AG04449 (cell line): ENCODE measurements at regions not wholly inside any gene's neighbourhood (a gene's known extent, or its start where the extent isn't known, plus 50 kb on each side); places are given as distances from the start of the nearest gene placed in this dataset.

Experiments
- CTCF ChIA-PET: fragments of 350-600 bp; formaldehyde crosslinking; extraction: SDS; loops from one replicate; lab custom pipeline; 2021; ENCODE audit warnings: antibody characterized with exemption; lab: Yijun Ruan, JAX
- POLR2A ChIA-PET: fragments of 400-600, 350-600 bp; formaldehyde crosslinking; extraction: SDS; loops from one replicate; lab custom pipeline; 2020; ENCODE audit warnings: antibody characterized with exemption, inconsistent platforms; lab: Yijun Ruan, JAX
- DNase-seq: peaks from one replicate; pipeline ENCODE4 v3.0.0-alpha.2; 2010; ENCODE audit warnings: low read depth, low spot score
- H3K4me3 ChIP-seq: 2 replicates; pipeline ENCODE4 v1.5.1; 2011; ENCODE audit warnings: low read depth, mild to moderate bottlenecking, control low read depth, low read length
- CTCF ChIP-seq: IDR thresholded peaks from one replicate; pipeline ENCODE4 v1.5.1; 2011; ENCODE audit warnings: mild to moderate bottlenecking, moderate library complexity, low read length, control low read depth, inconsistent platforms; ENCODE audit not compliant: insufficient read depth; ENCODE audit errors: missing control alignments

DNA sequence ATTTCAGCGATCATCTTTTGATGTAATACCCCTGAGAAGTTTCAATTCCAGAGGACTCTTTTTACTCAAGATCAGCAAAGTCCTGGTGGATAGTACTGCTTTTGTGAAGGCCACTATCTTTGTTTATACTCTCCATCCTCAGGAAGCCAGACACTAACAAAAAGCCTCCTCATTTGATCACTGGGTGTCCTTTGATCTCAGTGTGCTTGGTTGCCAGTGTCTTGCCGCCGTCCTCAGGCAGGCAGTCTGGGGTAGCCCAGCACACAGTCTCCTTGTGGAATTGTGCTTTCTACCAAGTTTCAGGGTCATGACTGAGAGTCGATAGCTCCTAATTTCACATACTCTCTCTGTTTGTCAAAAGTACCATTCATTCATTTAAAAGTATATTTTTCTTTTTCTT, 762.2 kb downstream of the EFNB2 start:
- DNase-seq, result no peak
- no peak for TF ChIP-seq CTCF
- POLR2A ChIA-PET, result no interaction called here
- CTCF ChIA-PET, result no interaction called here
- no peak overlapping the region for H3K4me3 ChIP-seq

- DNase-seq, result no peak
- POLR2A ChIA-PET, result no interaction called here
- CTCF ChIA-PET, result no interaction called here
- no peak overlapping the region for H3K4me3 ChIP-seq
- TF ChIP-seq CTCF, result no peak
Measured at GRCh38 chr13:105764486-105764885, 771.0 kb downstream of the EFNB2 start.

DNA sequence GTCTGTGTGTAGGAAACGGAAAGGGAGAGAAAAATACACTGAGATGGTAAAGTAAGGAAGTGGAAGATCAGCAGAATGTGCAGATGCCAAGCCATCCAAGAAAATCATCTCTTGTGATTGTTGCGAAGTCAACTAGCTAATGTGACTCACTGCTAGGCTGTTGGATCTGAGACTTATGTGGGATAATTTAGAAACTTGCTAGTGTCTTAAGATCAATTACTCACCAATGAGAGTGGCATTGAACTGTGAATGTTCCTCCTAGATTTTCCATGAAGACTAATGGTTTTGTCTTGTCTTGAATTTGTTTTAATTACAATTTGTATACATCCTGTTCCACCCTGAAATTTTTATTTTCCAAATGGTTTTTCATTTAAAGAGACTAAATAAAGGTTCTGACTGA, 771.6 kb downstream of the EFNB2 start:
- no peak overlapping the region for H3K4me3 ChIP-seq
- TF ChIP-seq CTCF, result no peak
- ChIA-PET POLR2A (no interaction called here), CTCF (no interaction called here)
- DNase-seq, result no peak

DNA sequence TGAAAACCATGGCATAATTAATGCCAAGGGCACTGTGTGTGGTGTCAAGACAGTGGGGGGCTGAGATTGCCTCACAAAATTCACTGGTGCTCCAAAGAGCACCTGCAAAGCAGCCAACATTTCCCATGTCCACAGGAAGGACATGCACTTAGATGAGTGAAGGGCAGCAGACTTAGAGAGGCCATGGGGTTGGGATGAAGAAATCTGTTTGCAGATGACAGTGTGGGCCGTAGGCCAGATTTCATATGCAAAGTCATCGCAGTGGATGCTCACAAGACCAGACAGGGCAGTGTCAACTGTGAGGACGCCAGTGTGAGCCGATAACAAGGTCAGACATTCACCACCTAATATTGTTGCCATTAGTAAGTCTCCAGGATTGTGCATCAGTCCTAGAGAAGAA, 773.4 kb downstream of the EFNB2 start:
- TF ChIP-seq CTCF, result no peak
- CTCF ChIA-PET, result no interaction called here
- no peak overlapping the region for H3K4me3 ChIP-seq
- POLR2A ChIA-PET, result no interaction called here
- no peak for DNase-seq

- CTCF ChIA-PET, result no interaction called here
- POLR2A ChIA-PET, result no interaction called here
Measured at GRCh38 chr13:105758918-105759860, 776.3 kb downstream of the EFNB2 start.

More at GRCh38 chr13:105758918-105759860, 776.3 kb downstream of the EFNB2 start:
- H3K4me3 ChIP-seq, result no peak overlapping the region
- no peak for TF ChIP-seq CTCF
- no peak for DNase-seq
